ENCODE measurements at regions not wholly inside any gene's neighbourhood (a gene's known extent, or its start where the extent isn't known, plus 50 kb on each side); places are given as distances from the start of the nearest gene placed in this dataset.

DNA sequence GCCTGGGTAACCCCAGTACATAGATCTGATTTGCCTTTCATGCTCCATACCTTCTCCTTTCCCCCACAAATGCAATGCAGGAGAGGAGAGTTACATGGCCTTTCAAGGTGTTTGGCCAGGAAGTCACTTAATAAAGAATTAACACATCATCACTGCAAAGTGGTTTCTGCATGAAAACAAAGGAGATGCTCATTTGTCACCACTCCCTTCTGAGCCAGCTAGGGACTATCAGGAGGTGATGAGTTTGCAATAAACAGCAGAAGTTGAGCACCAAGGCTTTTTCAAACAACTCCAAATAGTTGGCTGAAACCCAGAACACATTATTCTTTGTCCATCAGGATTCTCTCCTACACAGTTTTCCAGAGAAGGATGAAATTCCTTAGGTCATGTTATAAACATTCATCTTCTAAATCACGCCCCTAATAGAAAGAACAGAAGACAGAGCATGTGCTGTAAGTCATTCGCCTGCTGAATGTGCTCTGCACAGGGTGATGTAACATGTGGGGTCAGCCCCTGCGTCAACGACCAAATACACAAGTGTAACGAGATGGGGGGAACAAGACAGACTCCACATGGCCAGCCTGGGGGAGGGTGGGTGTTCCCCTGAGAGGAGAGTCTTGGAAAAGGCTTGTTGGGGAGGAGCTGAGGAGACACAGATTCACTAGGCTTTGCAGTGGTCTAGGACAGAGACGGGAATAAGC, 87.3 kb upstream of the RMDN2 start:
- DNase-seq (ENCODE audit: low read depth in 2 of 2) = no peak

DNA sequence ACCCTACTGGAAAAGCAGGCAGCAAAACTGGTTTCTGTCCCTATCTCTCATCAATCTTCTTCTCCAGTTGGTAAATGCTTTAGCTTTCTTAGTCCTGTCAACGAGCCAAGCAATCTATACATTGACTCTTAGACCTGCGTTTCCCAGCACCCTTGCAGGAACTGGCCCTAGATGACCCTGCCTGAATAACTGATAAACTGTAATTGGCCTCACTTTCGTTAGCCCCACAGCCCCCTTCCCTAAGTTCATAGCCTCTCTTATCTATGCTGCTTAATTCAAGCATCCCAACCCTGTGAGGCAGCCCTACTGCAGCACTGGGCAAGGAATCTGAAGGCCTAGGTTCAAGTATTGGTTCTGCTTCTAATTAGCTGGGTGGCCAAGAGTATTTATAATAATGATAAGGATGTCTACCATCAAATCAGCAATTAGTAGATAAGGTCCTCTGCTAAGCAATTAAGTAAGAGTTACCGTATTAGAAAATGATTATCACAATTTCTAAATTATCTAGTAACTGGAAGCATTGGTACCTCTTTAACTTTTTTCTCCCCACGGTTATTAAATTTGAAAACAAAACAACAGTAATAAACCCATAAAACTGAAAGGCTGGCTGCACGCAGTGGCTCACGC, 86.4 kb upstream of the RMDN2 start:
- DNase-seq (ENCODE audit: low read depth in 2 of 2) = no peak

DNA sequence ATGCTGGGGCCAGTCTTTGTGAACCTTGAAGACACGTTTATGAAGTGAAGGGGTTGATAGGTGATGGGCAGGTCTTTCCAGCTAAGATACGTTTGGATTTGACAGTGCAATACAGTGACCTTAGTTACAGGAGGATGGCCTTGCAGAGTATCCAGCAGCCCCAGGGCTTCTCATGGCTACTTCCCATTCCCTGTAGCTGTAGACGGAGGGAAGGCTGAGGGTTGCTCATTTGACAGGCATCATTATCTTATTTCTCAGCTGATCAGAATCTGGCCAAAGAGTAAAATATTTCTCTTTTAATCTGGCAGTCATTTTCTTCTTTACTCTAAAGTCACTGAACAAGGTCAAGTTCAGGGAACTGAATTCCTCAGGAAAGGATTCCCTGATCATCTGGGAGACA, 85.1 kb upstream of the RMDN2 start:
- DNase-seq (ENCODE audit: low read depth in 2 of 2) = no peak

DNA sequence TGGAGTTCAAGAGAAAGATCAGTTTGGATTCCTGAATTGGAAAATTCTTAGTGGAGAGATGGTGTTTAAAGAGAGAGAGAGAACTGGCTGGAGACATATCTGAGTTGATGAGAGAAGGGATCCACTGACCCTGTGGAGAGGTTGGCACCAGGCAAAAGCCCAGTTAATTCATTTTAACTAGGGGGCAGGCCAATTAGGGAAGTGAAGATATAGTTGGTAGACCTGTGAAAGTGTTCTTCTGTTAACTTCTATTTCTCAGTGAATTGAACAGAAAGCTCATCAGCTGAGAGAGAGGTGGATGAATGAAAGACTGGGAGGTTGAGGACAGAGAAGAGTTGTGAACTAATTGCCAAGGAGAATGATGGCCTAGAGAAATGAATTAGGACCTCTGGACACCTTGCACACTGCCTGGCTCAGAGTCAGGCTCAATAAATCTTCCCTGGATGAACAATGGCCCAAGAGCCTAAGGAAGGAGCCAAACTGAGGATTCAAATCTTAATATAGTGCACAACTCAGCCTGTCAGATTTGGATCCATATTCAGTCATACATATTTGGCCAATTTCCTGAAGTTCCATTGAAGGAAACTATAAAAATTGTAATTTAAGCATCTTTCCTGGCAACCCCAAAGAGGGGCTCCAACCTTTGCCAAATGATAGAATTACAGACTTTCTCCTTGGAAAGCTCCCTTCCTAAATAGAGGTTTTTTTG, 82.2 kb upstream of the RMDN2 start:
- DNase-seq (ENCODE audit: low read depth in 2 of 2) = no peak

DNA sequence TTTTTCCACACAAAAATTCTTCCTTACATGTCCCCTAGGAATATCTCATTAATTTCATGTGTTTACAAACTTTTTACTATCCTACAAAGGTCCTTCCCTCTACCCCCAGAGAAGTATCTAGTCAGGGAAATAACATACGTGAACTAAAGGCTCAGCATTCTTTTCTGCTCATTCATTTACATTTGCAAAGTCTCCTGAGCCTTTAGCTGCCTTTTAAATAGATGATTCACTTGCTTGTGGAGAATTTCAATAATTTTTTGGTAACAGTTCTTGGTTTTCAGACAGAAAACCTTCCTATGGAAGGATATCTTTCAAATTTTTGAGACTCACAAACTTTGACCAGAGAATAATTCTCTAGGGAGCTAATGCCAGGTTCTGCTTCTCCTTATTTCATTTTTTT, 81.5 kb upstream of the RMDN2 start:
- no peak for DNase-seq (ENCODE audit: low read depth in 2 of 2)

DNA sequence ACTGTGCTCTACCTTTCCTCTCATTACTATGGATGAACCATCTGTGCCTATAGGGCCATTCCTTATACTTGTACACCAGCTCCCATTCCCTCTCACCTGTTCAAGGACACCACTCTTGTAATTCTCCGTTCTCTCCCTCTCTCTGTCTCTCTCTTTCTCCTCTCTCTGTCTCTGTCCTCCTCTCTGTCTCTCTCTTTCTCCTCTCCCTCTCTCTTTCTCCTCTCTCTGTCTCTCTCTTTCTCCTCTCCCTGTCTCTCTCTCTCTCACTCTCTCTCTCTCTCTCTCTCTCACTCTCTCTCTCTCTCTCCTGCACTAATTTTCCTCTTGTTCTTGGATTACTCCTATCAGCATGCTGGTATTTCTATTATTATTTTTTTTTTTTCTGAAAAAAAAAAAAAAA, 78.9 kb upstream of the RMDN2 start:
- no peak for DNase-seq (ENCODE audit: low read depth in 2 of 2)

DNA sequence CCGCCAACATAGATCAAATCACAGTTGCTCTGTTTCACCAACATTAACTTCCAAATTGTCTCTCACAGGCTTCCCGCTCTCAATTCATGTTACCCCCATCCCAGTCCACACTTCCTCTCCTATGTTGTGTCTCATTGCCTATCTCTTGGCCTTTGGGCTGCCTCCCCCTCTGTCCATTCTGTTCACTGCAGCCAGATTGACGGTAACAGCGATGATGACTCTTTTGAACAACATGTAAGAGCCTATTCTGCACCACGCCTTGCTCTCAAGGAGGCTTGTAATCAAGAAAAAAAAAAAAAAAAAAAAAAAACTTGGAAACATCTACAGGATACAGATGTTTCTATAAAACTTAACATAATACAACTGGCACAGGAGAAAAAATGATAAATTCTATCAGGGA, 77.3 kb upstream of the RMDN2 start:
- DNase-seq (ENCODE audit: low read depth in 2 of 2) = no peak

DNA sequence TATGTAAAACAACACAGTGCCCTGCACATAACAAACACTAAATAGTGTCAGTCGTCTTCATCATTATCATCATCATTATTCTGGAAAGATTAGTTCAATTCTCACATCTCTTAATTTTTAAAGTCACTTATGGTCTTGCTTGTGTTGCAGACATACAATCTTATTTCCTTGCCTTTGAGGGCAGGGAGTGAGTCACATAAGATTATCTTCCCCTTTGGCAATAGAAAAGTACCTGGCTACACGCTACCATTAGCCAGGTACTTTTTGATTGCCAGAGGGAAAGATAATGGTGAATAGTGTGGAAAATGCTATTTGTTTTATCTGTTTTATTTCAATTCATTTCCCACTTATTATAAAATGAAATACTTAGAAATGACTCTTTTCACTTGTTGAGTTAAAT, 76.6 kb upstream of the RMDN2 start:
- DNase-seq (ENCODE audit: low read depth in 2 of 2) = no peak

DNA sequence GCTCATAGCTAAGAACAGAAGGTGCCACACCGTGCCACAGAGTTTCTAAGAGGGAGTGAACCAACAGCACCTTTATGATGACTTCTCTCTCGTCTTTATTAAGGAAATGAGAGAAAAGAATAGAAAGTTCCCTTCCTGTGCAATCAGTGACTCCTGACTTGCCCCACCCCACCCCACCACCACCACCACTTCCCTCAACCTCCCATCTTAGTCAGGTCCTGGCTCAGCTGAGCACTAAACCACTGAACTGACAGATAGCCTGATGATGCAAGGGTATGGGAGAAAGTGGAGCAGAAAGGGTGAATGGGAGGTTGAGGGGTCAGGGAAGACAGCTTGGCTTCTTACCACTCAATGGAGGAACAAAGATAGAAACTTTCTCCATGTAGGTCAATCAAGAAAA, 75.2 kb upstream of the RMDN2 start:
- DNase-seq (ENCODE audit: low read depth in 2 of 2) = no peak

DNA sequence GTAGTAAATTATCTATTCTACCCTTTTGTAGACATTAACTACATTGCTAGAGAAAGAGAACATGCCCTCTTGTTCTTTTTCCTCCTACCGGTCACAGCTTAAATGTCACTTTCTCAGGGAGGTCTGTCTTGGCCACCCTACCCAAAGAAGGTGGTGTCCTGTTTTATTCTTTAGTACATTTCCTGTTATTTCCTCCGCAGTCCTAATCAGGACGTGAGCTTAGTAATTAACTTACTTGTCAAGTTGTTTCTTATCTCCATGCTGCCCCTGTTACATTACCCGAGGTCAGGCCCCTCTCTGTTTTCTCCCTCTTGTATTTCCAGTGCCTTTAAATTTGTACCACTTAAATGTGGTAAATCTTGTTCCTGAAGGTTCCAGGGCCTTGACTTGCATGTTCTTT, 73.7 kb upstream of the RMDN2 start:
- DNase-seq (ENCODE audit: low read depth in 2 of 2) = no peak

DNA sequence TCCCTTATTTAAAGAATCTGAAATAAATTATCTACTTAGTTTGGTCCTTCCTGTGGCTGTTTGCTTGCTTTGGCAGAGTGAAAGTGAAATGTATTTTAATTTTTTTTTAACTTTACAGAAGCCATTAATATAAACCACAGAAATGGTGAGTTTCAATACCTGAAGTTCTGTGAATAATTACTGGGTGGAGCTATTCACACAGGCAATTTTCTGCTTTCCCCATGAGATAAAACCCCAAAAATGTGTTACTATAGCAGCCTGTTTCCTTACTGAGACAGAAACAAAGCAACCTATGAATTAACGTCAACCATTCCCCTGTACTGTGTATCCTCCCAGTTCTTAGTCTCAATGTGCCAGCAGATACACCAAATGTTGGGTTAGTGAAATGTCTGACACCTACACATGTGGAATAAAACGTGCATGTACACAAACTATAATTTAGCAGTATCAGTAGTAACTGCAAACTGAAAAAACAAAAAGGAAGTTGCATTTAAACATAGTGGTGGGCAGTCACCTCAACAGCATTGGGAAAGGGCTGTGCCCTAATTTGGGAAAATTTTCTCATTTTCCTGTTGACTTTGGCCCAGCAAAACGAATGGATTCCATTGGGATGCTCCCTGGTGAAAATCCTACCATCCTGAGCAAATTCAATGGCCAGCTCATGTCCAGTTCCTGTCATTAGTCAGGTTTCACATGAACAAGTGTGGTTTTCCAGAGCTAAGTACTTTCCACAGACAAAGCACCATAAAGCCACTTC, 73.1 kb upstream of the RMDN2 start:
- DNase-seq (ENCODE audit: low read depth in 2 of 2) = no peak

DNA sequence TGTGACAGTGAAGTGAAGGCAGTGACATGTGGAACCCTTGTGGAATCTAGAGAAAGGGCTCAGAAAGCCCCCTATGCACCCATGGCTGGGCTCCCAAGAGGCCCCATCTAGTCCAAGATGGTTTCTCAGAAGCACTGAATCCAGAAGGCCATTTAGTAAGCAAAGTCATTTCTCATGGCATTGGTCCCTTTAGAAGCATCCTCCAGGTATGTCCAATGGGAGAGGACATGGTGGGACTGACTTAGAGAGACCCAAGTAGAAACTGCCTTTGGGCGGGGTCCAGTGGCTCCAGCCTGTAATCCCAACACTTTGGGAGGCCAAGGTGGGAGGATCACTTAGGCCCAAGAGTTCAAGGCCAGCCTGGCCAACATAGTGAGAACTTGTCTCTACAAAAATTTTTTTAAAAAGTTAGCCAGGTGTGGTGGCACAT, 72.5 kb upstream of the RMDN2 start:
- no peak for DNase-seq (ENCODE audit: low read depth in 2 of 2)

DNA sequence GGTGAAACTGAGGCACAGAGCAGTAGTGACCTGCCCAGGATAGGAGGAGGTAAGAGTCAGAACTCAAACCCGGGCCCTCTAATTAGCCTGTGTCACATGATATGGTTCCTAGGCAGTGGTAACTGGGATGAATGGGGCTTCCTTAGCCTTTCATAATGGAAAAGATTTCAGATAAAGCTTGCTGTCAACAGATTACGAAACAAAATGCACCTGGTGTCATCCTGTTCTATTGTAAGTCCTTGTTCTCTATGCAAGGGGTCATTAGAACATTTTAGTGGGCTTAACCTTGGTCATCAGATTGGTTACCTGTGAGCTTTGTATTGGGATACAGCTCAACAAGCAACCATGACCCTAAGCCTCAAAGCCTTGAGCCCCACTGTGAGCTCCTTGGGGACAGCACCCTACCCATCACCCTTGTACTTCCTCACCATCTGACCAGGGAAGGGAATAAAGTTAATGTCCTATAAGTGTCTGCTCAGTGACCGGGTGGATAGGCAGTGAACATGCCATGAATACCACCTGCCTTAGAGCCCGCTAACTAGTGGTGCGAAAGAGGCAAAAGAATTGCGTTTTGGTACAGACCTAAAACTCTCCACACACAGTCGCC, 70.3 kb upstream of the RMDN2 start:
- no peak for DNase-seq (ENCODE audit: low read depth in 2 of 2)

DNA sequence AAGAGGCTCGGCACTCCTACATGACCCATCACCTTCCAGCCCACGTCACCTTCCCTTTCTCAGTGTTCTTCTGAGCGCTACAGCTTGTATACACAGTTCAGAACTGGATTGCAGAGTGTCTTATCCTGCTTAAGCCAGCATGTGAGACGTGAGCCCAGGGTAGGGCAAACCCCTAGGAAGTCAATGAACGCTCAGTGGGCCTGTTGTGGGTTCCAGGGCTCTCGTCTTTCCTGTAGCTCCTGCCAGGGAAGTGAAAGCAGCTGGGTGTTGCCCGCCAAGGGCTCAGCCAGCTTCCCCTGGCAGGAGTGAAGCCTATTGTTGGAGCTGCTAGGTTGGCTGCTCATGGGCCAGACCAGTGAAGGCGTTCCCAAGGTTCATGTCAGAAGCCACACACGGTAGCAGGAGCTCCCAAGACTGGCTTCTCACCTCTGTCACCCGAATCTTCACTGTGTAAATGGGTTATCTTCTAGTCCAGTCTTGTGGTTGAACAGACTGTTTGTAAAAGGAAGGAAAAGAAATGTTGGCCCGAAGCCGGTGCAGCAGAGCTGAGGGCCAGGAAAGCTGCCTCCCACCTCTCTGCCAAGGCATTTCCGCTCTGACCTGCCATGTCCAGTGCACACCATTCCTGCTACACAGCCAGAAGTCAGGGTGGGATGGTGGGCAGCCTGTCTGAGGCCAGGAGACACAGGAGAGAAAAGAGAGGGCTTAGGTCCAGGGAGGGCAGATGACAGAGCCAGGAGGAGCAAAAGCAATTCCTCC, 69.6 kb upstream of the RMDN2 start:
- DNase-seq (ENCODE audit: low read depth in 2 of 2) = no peak

DNA sequence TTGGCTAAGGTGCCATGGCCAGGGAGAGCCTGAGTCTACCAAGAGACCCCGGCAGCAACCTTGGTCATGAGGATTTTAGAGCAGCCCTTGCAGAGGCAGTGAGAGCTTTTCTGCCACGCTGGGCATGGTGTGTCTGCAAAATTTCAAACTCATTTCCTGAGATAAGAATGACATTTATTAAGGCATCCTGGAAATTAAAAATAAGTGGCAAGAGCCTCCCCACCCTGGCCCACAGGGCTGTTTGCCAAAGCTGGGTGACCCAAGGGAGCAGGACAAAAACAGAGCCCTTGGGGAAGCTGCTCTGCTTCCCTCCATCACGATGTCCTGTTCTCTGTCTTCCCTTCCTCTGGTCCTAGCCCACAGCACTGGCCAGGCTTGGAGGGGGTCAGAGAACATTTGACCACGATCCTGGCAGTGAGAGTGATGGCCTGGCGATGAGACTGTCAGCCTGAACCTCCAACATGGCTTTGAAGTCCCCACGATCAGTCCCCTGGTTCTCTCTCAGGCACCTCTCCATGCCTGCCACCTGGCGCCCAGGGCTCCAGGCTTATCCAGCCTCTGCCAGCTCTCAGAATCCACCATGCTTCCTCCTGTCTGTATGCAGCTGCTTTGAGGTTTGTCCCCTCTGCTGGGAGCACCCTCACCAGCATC, 68.9 kb upstream of the RMDN2 start:
- DNase-seq (ENCODE audit: low read depth in 2 of 2) = no peak

DNA sequence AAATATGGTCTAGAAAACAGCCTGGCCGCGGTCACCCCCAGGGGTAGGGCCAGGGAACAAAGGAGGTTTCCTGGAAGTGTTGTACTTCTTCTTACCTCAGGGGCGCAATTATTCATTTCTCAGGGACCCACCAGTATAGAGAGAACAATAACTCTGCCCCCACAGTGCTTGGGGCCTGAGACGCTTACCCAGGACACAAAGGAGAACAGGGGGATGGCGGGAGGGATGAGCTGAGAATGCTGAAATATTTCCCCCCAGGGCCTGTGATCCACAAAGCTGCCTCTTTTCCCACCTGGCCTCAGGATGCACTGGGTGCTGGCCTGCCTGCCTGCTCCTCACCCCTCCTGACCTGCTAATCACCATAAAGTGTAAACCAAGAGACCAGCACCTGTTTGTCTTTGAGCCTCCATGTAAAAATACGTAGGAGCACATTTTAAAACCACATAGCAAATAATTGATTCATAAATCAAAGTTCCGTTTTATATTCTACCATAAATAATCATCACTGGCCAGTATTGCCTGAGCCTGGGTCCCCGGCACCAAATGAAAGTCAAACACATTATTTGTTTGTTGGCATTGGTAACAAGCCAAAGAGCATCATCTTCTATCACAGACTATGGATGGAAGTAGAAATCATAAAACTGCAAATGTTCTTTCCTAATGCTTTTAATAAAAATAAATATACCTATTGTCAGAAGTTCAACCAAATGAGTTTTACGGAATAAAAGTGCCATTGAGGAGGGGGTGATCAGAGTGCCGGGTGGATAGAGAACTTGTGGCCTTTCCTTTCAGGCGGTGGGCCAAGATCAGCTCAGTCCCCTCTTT, 67.3 kb upstream of the RMDN2 start:
- no peak for DNase-seq (ENCODE audit: low read depth in 2 of 2)

DNA sequence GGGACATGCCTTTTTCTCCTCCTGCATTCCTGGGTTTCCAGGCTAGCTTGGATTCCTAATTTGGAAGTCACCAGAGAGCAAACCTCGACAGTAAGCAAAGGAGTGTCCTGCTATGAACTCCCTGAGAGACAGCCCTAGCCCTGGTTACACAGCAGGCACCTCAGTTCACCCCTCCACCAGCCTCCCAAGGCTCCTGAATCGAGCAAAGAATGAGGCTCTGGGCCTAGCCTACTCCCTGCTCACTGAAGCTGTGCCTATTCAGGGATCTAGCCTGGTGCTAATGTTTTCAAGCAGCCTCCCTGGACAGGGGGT, 66.7 kb upstream of the RMDN2 start:
- DNase-seq (ENCODE audit: low read depth in 2 of 2) = no peak

DNA sequence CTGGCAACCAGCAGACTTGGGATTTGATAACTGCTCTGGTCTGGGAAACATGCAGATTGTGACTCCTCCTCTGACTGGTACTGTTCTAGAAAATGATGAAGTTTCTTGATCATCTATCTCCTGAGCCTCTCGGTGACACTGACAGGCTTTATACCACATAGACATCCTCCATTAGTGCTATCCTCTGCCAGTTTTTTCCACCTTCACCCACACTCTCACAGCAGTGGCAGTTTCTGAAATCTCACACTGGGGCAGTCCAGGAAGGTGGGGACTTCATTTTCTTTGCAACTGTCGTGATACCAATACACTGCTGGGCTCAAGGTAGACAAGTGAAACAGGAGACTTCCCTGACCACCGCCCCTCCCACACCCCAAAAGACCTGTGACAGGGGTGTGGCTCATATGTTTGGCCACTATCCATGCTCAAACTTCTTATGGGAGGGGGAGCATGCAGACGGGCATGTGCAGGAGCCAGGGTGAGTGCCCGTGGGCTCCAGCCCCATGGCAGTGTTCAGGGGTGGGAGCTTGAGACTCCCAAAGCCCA, 66.3 kb upstream of the RMDN2 start:
- no peak for DNase-seq (ENCODE audit: low read depth in 2 of 2)

DNA sequence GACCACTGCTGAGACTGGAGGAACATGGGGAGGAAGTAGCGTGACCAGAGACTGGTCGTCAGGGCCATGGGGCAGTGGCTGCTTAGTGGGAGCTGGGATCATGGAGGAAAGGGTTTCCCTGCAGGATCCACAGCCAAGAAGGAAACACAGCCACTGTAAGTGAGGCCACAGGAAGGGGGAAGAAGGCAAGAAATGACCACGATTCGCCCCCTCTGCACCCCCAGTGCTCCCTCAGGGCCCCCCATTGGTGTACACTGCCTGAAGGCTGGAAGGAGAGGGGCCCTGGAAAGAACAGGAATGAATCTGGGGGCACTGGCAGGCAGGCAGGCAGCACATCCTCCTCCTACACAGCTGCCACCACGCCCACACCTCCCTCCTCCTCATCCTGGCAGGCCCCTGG, 62.5 kb upstream of the RMDN2 start:
- DNase-seq (ENCODE audit: low read depth in 2 of 2) = no peak

DNA sequence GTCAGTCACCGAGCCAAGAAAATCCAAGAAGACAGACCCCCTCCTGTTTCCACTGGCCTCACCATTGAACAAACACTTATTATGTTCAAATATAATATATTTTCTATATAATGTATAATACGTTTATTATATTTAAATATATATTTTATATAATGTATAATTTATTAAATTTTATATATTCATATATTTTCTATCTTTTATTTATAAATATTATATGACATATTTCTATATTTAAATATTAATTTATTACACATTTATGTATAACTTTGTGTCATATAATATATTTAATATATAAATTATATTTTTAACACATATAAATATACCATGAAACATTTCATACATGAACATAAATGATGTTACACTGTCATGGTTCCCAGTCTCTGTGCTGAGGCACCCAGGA, 60.9 kb upstream of the RMDN2 start:
- no peak for DNase-seq (ENCODE audit: low read depth in 2 of 2)

All from activated CD4-positive, alpha-beta T cell treated with anti-CD3 and anti-CD28 coated beads for 24 hours (primary cell).